Brain microvascular endothelial cell (primary cell): ENCODE measurements at regions not wholly inside any gene's neighbourhood (a gene's known extent, or its start where the extent isn't known, plus 50 kb on each side); places are given as distances from the start of the nearest gene placed in this dataset.

Experiments used
- DNase-seq: peaks from one replicate; pipeline ENCODE4 v3.0.0-alpha.2; 2020
- H3K27ac ChIP-seq: fragments of 250-450 bp; sonication (Bioruptor Pico); 2 replicates; pipeline ENCODE4 v1.5.1; 2020; ENCODE audit warnings: mild to moderate bottlenecking, moderate library complexity
- H3K27me3 ChIP-seq: fragments of 250-450 bp; sonication (Bioruptor Pico); replicated peaks from 2 replicates; pipeline ENCODE4 v1.5.1; 2020; ENCODE audit warnings: mild to moderate bottlenecking
- H3K36me3 ChIP-seq: fragments of 250-450 bp; sonication (Bioruptor Pico); replicated peaks from 2 replicates; pipeline ENCODE4 v1.5.1; 2020; ENCODE audit warnings: mild to moderate bottlenecking
- H3K4me3 ChIP-seq: 2 replicates; pipeline ENCODE4 v1.5.1; 2011; ENCODE audit warnings: low read depth, mild to moderate bottlenecking, control low read depth, low read length, moderate library complexity
- in situ Hi-C: cut with HindIII; loops from 2 replicates; pipeline ENCODE4 v1.10.0; 2017; ENCODE audit warnings: low sequenced_read_pairs, low pct_ligation_motif_present
- TF ChIP-seq, protein P1 (sequence below): IDR thresholded peaks from 2 replicates; pipeline ENCODE4 v1.5.1; 2011; ENCODE audit warnings: low read depth, mild to moderate bottlenecking, moderate library complexity, low read length, control low read depth, inconsistent platforms; ENCODE audit errors: missing control alignments

DNA sequence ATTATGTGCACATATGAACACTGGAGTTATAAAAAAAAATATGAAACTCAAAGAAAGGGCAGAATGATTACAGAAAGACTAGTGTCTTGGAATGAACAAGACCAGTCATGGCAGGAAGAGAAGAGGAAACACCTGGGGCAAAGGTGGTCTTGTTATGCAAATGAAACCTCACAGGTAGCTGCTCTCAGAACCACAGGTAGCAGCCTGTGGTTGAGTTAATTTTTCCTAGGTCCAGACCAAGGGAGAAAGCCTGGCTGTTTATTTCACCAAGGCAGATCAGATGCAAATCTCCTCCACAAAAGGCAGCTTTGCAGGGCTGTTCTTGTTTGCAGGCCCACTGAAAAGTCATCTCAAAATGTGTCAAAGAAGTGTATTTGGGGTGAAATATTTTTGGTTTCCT, 785.8 kb downstream of the RNF144A start:
- Histone ChIP-seq H3K36me3 (no peaks in the 10 kb centered on the region), H3K27me3 (no peaks in the 10 kb centered on the region), H3K4me3 (no peak overlapping the region), H3K27ac (no peak overlapping the region)
- DNase-seq: no peak
- in situ Hi-C loops: no loop called here
- TF ChIP-seq, protein P1, sequence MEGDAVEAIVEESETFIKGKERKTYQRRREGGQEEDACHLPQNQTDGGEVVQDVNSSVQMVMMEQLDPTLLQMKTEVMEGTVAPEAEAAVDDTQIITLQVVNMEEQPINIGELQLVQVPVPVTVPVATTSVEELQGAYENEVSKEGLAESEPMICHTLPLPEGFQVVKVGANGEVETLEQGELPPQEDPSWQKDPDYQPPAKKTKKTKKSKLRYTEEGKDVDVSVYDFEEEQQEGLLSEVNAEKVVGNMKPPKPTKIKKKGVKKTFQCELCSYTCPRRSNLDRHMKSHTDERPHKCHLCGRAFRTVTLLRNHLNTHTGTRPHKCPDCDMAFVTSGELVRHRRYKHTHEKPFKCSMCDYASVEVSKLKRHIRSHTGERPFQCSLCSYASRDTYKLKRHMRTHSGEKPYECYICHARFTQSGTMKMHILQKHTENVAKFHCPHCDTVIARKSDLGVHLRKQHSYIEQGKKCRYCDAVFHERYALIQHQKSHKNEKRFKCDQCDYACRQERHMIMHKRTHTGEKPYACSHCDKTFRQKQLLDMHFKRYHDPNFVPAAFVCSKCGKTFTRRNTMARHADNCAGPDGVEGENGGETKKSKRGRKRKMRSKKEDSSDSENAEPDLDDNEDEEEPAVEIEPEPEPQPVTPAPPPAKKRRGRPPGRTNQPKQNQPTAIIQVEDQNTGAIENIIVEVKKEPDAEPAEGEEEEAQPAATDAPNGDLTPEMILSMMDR: no peak

DNA sequence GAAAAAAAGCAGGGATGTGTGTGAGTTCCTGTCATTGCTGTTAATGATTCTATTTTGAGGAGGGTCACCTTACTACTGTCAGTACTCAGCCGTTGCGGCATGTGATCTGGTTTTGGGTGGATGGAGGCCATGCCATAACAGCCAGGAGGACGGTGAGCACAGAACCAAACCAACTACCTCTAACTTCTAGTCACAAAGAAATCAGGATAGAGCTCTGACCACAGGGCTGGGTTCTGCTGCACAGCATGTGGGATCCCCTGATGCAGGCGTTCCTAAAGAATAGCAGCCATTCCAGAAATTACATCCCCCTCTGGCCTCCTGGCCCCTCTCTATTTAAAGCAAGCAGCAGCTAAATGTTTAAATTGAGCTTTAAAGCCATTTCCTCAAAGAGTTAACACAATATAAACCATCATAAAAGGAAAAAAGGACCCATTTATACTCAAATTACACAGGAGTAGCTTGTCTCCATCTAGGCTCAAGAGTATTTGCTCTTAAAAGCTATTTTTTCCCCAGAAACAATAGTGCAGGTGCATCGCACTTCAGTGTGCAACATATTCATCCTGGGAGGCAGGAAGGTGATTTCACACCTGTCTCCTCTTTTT, 786.4 kb downstream of the RNF144A start:
- in situ Hi-C loops: no loop called here
- no peak overlapping the region for H3K27ac ChIP-seq
- no peaks in the 10 kb centered on the region for H3K27me3 ChIP-seq
- no peak overlapping the region for H3K4me3 ChIP-seq
- TF ChIP-seq, protein P1: no peak
- no peak for DNase-seq
- H3K36me3 ChIP-seq: no peaks in the 10 kb centered on the region

DNA sequence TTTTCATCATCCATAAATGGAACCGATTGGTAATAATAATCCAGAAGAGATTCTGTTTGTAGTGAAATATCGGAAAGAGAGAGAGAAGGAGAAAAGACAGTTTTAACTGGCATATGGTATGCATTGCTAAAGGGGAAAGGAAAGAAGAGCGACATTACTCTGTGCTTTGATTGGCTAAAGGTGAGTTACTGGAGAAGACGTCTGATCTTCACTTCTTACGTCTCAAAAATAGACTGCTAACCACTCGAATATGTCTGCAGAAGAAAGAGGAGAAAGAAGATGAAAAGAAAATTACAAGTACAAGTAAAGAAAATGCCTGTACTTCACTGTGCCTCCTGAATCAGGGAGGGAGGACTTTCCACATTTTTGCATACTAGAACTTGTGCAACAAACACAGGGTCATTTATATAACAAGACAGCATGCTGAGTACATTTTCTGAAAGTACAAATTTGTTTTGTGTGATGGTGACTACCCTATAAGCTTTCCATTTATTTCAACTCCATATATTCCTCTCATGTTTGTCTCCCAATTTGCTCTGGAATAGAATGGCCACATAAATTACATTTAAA, 787.2 kb downstream of the RNF144A start:
- Histone ChIP-seq H3K27ac (no peak overlapping the region), H3K4me3 (no peak overlapping the region), H3K27me3 (no peaks in the 10 kb centered on the region), H3K36me3 (no peaks in the 10 kb centered on the region)
- in situ Hi-C loops: no loop called here
- TF ChIP-seq, protein P1: no peak
- DNase-seq: no peak

DNA sequence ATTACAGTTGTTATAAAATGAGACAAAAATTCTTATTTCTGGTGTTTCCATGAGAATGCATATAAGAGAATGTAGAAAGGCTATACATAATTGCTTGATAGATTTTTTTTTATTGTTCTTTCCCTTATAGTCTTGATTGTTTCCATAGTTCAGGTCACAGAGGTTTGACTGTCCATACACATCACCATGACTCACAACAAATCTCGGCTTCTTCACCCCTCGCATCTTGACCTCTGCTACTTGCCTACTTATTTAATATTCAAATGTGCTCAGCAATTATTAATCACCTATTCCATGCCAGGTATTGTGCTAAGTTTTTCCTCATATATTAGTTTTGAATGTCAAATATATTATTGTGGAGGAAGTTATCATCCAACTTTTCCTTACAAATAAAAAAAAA, 789.6 kb downstream of the RNF144A start:
- H3K27me3 ChIP-seq: no peaks in the 10 kb centered on the region
- TF ChIP-seq, protein P1: no peak
- no peak overlapping the region for H3K27ac ChIP-seq
- in situ Hi-C loops: no loop called here
- no peaks in the 10 kb centered on the region for H3K36me3 ChIP-seq
- DNase-seq: no peak
- no peak overlapping the region for H3K4me3 ChIP-seq

DNA sequence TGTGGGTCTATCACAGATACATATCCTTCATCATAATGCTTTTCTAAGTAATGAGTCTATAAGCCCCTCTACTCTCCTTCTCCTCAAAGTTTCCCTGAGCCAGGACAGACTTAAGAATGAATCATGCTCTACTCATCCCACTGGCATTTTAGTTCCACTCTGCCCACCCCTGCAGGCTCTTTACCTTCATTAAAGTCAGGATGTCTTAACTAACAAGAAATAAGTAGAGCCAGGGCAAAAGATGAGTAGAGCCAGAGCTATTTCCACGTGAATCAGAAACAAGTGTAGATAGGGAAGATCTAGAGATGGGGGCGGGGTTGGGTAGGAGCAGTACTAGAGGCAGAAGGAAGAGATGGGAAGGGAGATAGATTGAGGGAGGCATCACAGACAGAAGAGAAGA, 790.5 kb downstream of the RNF144A start:
- peak; percentile 41 for DNase-seq
- H3K4me3 ChIP-seq: no peak overlapping the region
- no peaks in the 10 kb centered on the region for H3K36me3 ChIP-seq
- TF ChIP-seq, protein P1: no peak
- in situ Hi-C loops: no loop called here
- no peak overlapping the region for H3K27ac ChIP-seq
- H3K27me3 ChIP-seq: no peaks in the 10 kb centered on the region

DNA sequence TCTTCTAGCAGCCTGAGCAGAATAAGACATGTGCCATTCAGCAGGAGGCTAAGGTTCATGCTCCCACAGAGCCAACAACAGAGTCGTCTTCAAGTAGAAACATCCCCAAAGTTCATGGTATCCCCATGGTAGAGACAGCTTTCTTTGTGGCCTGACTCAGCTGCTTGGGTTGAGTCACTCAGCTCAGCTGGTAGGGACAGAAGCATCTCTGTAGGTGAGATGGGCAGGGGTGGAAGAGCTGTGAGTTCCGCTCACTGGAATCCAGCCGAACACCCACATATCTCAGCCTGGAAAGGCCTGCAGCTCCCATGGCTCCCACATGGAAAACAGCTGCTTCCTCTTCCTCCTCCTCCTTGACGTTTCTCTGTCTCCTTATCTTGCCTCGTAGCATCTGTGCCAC, 792.7 kb downstream of the RNF144A start:
- H3K4me3 ChIP-seq: no peak overlapping the region
- no peaks in the 10 kb centered on the region for H3K36me3 ChIP-seq
- H3K27me3 ChIP-seq: no peaks in the 10 kb centered on the region
- in situ Hi-C loops: no loop called here
- TF ChIP-seq, protein P1: no peak
- no peak for DNase-seq
- no peak overlapping the region for H3K27ac ChIP-seq
